ENCODE measurements at regions not wholly inside any gene's neighbourhood (a gene's known extent, or its start where the extent isn't known, plus 50 kb on each side); places are given as distances from the start of the nearest gene placed in this dataset.
A peak's percentile ranks its signal among the peaks of the same experiment; 100 is the strongest.
"Not testable (repeated sequence)": the region's sequence is repeated elsewhere in the genome, so short reads cannot be mapped to it uniquely, and the experiment has no call there.

DNA sequence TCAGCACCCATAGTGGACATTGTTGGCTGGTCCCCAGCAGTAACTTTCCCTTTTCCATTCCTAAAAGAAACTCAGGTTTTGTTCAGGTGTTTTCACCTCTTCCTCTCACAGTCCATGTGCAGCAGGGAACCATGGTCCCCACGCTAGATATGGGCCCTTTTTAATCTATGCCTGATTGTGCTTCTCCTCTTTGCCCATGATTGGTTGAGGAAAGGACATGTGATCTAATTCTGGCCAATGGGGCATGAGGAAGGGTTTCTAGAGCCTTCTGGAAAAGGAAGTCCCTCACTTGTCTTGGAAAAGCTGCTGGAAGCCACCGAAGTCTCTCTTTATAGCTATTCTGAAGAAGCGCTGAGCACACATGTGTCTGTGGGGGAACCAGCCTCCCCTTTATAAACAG lies 330.7 kb downstream of the ACTR3B start:
- DNase-seq: no peak

DNA sequence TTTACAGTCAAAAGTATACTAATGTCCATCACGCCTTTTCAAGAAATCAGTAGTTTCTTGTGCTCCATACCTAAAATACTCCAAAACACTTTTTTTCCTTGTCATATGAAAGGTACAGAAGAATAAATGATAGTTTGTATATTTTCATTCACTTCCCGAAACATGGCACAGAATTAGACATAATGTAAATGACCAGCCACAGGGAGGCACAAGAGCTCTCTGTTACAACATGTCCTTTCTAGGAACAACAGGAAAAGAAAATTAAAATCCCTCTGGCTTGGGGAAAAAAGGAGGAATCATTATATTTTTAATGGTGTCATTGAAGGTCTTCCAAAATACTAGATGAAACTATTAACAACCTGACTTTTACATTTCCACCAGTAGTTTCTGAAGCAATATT lies 331.2 kb downstream of the ACTR3B start:
- no peak for DNase-seq

DNA sequence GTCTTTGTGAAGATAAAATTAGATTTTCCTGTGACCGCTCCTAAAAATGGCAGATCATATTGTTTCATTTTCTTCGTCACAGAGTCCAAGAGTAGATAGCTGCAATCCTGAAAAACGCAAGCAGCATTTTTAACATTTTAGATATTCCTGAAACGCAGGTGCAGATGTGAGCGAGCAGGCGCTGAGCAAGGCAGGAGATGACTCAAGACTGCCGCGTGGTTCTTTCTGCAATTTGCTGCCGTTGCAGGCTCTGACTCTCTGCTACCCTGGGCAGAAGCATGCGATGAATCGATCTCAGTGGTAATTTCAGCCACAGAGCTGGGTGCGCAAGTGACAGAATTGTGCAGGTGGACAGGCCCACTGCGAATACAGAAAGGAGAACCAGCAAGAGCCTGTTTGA lies 331.9 kb downstream of the ACTR3B start:
- DNase-seq: no peak

DNA sequence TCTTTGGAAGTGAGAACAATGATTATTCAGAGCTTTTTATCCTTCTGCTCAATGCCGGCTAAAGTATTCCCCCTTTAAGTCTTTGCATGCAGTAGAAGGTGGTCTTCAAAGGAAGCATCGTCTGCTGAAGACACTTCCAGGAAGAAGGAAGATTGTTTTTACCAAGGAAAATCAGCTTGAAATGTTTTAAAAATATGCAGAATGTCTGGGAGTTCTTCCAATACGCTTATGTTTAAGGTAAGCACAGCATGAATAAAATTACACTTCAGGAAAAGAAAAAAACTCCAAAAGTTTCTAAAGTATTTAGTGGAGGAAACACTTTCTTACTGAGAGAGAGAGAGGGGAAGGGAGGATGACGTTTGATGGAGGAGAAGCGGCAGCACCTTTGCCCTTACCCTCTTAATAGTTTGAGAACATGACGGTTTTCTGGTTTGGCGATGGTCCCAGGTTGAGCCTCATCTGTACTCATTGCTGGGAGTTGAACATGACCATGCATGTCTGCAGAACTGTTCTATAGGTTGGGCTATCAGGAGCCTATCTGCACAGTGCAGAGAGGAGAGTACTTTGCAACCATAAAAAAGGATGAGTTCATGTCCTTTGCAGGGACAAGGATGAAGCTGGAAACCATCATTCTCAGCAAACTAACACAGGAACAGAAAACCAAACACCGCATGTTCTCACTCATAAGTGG lies 338.1 kb downstream of the ACTR3B start:
- no peak for DNase-seq

DNA sequence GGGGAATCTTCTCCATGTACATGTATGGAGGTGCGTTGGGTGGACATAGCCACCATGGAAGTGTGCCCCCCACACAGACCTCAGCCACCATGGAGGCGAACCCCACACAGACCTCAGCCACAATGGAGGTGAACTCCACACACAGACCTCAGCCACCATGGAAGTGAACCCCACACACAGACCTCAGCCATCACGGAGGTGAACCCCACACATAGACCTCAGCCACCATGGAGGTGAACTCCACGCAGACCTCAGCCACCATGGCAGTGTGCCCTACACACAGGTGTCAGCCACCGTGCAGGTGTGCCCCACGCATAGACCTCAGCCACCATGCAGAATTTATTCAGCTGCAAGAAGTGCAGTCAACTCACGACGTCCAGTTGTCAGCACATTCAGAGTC lies 339.7 kb downstream of the ACTR3B start:
- no peak for DNase-seq

DNA sequence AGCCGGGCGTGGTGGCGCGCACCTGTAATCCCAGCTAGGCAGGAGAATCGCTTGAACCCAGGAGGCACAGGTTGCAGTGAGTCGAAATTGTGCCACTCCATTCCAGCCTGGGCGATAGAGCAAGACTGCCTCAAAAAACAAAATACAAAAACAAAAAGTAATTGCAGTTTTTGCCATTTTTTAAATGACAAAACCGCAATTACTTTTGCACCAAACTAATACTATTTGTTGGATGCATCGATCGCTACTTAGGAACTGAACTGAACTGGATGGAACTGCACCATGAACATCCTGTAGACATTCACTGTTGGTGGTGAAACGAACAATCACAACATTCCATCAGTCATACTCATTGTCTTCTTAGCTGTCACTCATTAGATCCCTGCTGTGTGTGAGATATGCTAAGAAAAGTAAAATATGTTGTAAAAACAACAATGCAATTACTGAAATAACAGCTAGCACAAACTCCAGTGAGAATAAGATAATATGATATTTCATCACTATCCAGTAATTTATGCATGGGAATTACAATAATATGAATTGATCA lies 341.2 kb downstream of the ACTR3B start:
- no peak for DNase-seq

DNA sequence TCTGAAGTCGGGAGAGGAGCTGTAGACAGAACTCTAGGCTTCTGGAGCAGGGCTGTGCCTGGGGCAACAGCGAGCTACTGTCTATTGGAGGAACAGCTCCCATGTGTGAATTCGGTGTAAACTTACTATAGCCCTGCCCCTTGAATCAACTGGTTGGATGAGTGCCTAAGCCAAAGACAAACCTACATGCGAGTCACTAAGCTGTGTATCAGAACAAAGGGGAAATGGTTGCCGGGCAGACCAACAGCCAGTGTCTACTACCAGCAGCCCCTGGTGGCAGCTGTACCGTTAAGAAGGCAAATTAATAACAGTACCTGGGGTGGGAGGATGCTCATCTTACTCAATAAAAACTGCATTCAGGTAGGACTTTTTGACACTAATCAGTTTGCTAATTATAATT lies 343.6 kb downstream of the ACTR3B start:
- DNase-seq: peak in 1 of 3 experiments; percentile 13

DNA sequence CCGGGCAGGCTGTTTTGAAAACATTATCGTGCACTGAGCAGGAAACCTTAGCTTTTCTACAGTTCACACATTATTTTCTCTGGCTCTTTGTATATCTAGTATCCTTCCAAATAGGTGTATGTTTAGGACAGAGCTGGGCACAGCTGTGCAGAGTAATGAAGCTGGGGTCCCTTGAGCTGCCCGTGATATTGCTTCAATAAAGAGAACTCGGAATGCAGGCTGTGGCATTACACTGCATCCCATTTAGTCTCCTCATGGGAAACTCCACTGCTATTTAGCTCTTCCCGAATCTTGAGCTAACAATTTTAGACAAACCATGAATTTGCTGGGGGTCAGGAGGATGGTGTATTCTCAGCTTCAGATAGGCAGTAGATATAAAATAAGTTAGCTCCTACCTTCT lies 348.3 kb downstream of the ACTR3B start:
- DNase-seq: no peak

DNA sequence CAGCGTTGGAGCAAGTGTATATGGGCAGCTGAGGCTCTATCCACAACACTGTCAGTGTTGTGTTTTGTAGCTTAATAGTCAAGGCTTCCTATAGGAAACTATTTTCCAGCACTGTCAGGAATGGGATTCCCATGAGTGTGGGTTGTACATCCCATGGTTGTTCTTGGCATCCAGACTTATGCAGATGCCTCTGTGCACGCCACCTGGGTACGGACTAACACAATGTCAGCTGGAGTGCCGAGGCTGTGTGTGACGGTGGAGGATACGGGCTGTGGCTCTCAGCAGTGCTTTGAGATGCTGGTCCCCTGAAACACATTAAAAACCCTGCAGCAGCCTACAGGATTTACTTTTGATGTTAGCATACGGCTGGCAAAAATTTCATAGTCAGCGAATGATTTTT lies 350.0 kb downstream of the ACTR3B start:
- DNase-seq: no peak

DNA sequence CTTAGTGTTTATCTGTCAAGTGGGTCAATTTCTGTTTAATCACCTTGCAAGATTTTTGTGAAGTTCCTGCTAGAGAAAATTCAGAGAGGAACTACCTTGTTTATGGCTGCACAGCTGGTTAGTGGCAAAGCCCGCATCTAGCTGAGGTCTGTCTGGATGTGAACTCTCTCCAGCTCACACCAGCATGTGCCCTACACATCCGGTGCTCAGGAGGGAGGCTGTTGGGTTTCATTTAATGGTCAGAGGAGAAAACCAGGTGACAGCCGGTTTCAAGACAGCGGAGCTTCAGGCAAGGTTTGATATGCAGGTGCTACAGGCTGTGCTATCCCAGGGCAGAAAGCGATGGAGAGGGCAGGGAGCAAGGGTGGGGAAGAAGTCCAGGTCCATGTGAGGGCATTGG lies 351.1 kb downstream of the ACTR3B start:
- DNase-seq: no peak

DNA sequence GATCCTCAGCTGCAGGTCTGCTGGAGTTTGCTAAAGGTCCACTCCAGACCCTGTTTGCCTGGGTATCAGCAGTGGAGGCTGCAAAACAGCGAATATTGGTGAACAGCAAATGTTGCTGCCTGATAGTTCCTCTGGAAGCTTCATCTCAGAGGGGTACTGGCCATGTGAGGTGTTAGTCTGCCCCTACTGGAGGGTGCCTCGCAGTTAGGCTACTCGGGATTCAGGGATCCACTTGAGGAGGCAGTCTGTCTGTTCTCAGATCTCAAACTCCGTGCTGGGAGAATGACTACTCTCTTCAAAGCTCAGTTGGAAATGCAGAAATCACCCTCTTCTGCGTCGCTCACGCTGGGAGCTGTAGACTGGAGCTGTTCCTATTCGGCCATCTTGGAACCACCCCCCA lies 362.7 kb downstream of the ACTR3B start:
- DNase-seq: peak in 2 of 3 experiments; percentile 6 to 12

DNA sequence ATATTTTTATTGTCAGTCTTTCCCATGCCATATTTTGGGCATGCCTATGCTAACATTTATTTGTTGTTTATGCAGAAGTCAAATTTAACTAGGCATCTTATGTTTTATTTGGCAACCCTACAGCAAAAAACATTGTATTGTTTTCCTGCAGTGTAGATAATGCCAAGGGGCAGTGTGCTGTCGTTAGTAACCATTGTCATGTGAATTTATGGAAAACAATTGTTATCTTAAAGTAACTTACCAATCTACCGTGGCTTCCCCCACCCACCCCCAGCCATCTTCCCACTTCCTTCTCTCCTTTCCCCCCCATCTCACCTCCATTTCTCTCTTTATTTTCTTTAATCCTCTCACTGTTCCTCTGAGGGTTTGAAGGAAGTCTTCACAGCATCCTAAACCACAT lies 370.5 kb downstream of the ACTR3B start:
- DNase-seq: no peak

DNA sequence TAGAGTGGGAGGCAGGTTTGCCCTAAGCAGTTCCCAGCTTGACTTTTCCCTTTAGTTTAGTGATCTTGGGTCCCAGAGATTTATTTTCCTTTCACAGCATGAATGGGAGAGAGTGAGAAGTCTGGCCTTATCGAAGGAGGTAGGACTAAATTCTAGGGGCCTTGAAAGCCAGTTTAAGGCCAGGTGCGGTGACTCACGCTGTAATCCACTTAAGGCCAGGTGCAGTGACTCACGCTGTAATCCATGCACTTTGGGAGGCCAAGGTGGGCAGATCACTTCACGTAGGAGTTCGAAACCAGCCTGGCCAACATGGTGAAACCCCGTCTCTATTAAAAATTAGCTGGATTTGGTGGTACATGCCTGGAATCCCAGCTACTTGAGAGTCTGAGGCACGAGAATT lies 392.2 kb downstream of the ACTR3B start:
- no peak for DNase-seq

DNA sequence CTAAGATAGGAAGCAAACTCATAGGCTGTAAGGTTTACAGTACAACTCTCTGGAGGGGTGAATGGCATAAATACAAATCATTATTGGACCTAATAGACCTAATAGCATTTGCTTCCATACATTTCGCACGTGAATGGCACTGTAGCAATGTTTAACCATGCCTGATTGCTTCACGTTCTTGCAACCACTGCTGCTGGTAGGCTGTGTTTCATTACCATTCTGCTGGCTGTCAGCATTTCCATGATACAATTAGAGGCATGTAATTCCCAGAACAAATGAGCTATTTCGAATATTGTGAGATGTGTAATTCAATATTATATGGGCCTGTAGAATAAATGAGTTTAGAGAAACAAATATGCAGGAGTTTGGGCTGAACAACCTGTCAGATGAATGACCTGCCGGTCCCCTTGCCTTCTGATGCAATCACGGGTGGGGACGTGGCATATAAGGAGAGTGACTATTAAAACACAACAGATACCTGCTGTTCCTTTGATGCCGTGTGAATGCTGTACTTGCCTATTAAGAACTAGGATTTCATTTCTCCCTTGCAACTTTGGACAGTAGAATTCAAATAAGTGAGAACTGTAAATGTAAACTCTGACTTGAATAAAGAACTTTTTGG lies 393.4 kb downstream of the ACTR3B start:
- no peak for DNase-seq

DNA sequence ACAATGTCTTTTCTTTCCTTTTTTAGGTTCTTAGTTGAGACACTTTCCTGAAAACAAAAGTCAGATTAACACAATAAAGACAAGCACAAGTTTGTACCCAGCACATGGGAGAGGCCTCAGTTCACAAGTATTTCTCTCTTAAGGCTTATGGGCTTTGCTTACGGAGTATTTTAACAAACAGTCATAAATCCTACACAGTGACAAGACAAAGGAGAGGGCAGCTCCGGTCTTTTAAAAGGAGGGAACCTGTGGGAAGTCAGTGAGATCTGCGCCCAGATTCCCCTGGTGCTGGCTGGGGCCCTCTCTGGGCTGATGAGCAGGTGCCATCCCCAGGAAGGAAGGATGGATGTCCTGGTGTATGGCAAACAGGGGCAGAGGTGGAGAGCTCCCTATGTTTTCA lies 398.6 kb downstream of the ACTR3B start:
- no peak for DNase-seq

DNA sequence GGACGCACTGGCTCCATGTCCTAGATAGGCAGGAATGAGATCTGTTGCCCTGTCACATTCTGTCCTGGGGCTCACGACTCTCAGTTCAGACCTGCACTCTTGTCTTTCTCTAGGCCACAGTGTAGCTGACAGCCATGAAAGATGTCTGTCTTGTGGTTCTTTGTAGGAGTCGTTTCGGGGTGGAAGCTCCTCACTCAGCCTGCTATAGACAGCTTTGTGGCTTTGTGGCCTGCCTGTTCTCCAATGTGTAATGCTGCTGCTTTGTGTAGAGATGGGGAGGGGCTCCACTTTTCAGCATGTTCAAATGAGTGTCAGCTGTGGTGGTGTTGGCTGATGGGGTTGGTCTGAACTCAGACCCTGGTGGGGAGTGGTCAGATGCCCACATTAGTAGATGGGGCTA lies 410.7 kb downstream of the ACTR3B start:
- DNase-seq: no peak

DNA sequence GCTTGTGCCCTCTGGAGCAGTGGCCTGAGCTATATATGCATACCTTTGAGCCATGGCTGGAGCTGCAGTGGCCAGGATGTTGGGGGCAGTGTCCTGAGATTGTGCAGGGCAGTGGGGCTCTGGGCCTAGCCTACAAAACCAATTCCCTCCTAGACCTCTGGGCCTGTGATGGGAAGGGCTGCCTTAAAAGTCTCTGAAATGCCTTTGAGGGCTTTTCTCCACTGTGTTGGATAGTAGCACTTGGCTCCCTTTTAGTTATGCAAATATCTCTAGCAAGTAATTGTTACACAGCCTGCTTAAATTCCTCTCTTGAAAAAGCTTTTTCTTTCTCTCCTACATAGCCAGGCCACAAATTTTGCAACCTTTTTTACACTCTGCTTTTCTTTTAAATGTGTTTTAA lies 426.4 kb downstream of the ACTR3B start:
- DNase-seq: no peak

DNA sequence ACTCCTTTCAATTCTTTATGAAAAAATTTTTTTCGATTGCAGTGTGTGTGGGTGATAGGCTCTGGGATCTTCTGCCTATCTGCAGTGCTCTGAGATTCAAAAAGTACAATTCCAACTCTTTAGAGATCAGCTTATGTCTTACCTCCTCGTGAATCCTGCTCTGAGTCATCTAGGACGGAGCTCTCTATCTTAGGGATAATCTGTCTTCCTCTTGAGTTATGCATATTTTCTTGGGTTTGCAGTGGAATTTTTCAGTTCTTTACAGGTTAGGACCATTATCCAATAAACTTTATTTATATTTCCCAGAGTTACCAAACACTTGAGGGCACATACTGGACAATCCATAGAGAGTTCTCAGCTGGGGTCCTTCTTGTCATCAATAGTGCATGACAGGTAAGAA lies 428.6 kb downstream of the ACTR3B start:
- no peak for DNase-seq

DNA sequence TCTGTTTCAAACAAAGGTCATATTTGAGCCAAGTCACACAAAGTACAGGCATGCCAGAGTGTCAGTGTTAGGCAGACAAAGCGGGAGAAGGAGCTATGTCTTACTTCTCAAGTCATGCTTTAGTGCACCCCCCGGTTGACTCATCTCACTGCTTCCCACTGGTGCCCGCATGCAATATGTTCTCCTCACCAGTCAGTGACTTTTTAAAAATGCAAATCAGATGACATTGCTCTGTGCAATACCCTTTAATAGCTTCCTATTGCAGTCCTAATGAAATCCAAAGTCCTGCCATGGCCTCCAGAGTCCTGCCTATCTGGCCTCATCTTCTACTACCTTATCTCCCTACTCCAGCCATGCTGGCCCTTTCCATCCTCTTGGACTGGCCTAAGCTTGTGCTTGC lies 429.1 kb downstream of the ACTR3B start:
- no peak for DNase-seq

DNA sequence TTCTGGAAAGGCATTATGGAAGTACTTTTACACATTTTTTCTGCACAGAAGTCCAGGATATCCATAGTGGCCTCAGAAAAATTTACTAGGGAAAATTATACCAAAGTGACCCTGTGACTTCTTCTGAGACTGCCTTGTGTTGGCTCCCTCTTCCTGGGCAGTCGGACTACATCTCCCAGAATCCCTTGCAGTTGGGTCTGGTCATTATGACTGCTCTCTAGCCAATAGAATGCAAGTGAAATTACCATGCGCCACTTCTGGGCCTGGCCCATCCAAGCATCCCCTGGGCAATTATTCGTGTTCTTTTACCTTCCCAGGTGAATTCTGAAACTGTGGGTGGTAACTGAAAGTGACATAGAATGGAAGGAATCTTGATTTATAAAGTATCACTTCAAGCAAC lies 430.9 kb downstream of the ACTR3B start:
- peak in 1 of 3 experiments; percentile 28 for DNase-seq

DNA sequence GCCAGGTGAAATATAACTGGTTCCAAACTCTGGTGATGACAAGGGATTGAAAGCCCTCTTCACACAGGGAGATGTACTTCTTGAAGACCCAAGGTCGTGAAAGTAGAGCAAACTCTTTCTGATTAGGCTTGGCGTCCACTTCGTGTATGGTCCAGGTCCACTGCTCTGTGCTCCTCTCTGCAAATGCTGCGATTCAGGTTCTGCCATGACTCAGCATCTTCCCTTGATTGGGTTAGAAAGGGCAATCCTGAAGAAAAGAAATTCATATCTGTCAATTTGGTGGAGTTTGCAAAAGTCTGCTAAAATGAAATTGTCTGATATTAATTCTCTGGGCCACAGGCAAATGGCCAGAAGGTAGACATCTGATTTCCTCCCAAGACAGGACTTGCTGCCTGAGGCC lies 431.4 kb downstream of the ACTR3B start:
- no peak for DNase-seq

DNA sequence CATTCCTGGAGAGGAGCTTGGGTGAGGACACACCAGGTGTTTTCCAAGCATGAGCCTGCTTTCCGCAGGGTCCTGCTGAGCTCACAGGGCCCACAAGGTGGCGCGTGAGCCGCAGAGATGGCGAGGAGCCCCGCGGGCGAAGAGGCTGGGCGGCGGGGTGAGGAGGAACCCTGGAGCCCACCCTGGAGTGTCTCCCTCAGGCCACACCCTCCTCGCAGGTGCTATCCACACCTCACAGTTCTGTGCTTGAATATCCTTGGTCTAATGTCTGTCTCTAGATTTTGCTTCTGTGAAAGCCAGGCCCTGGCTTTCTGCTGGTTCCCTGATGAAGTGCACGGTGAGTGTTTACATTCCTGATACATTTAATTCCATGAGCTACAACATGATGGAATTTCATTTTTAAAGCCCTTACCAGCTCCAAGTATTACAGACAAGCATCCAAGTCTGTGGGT lies 433.6 kb downstream of the ACTR3B start:
- DNase-seq: peak; percentile 32 to 66 (median 41)

DNA sequence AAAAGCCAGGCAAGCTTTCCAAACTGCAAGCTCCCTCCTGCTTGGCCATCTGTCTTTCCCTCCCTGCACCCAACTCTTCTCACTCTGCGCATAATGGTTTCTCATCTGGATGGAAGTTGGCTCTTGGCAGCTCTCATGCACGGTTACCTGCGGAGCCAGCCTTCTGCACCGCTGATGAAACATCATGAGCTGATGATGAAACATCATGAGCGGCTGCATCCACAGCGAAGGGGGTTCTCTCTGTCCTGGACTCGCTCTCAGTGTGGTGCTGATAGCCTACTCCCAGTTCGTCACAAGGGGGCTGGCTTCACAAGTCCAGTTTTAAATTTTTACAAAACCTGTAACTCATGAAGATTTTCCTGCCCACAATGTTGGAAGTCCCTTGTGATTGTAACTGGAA lies 457.5 kb downstream of the ACTR3B start:
- no peak for DNase-seq

DNA sequence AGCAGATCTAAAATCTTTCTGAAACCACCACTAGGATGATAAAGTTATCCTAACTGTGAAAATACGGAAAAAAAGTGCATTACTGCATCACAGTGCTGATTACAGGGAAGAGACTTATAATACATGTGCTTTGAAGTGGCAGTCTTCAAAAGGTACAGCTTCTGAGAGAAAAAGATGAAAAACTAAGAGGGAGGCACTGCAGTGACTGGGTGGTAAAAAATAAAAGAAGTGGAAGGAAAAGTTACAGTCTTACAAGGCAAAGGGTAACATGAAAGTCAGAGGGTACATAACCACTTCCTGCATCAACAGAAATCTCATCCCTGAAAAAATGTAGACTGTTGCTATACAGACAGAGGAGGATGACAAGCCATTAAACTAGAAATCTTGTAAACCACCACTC lies 465.3 kb downstream of the ACTR3B start:
- DNase-seq: no peak

DNA sequence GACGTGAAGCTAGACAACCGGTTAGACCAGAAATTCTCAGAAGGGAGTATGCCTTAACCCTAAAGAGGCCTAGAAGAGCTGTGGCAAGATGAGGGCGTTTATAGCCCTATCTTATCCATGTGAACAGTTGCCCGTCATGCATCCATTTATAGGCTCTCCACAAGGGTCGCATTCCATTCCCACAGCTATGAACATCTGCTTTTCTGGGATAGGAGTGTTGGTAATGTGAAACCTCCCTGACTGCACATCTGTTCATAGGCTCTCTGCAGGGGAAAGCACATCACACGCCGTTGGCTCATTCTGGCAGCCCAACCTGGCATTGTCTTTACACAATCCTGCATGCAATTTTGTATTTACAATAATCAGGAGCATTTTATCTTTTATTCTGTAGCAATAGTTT lies 485.6 kb downstream of the ACTR3B start:
- not testable (repeated sequence) for DNase-seq

All from NCI-H1417 (cell line).